ENCODE measurements at regions not wholly inside any gene's neighbourhood (a gene's known extent, or its start where the extent isn't known, plus 50 kb on each side); places are given as distances from the start of the nearest gene placed in this dataset.

DNA sequence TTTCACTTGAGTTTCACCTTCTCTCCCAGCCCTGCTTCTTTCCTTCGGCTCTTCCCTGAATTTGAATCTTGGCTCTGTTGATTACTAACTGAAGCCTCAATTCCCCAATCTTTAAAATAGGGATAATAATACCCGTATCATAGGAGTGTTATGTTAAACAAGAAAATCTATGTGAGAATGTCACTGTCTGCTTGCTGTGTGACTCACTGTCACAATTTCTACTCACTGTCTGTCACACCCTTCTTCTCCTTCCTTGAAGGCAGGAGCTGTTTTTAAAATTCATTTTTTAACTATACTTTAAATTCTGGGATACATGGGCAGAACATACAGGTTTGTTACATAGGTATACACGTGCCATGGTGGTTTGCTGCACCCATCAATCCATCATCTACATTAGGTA, 141.6 kb upstream of the CXCR4 start:
- no peaks in the 10 kb centered on the region for H3K4me1 ChIP-seq (ENCODE audit: control insufficient read depth in 1 of 2, insufficient read depth in 2 of 2, low read length in 2 of 2)
- H3K4me3 ChIP-seq (ENCODE audit: low read depth in 1 of 2, low read length in 2 of 2), result no peak overlapping the region
- H3K36me3 ChIP-seq (ENCODE audit: control insufficient read depth in 1 of 2, insufficient read depth in 2 of 2, low read length in 2 of 2), result no peaks in the 10 kb centered on the region
- no peaks in the 10 kb centered on the region for H3K9me3 ChIP-seq (ENCODE audit: control insufficient read depth in 1 of 2, low read length in 2 of 2)
- no peak overlapping the region for H3K27ac ChIP-seq (ENCODE audit: low read length)
- no peaks in the 10 kb centered on the region for H3K27me3 ChIP-seq (ENCODE audit: low read depth, low read length)

DNA sequence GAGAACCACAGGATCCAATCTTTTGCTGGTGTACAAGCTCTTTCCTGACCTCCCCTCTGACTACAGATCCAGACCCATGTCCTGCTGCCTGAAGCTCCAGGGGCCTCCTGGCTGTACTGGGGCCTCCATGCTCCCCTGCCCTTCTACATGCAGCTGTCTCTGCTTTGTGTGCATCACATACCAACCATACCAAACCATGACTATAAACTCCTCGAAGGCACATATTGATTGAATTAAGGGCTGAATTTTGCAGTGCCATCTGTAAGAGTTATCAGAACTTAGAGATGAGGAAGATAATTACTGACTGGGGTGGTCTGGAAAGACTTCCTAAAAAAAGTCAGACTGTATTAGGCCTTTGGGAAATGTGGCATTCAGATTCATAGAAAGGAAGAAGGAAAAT, 139.9 kb upstream of the CXCR4 start:
- Histone ChIP-seq H3K27me3 (ENCODE audit: low read depth, low read length) (no peaks in the 10 kb centered on the region), H3K27ac (ENCODE audit: low read length) (no peak overlapping the region), H3K9me3 (ENCODE audit: control insufficient read depth in 1 of 2, low read length in 2 of 2) (no peaks in the 10 kb centered on the region), H3K4me3 (ENCODE audit: low read depth in 1 of 2, low read length in 2 of 2) (no peak overlapping the region), H3K4me1 (ENCODE audit: control insufficient read depth in 1 of 2, insufficient read depth in 2 of 2, low read length in 2 of 2) (no peaks in the 10 kb centered on the region), H3K36me3 (ENCODE audit: control insufficient read depth in 1 of 2, insufficient read depth in 2 of 2, low read length in 2 of 2) (no peaks in the 10 kb centered on the region)

DNA sequence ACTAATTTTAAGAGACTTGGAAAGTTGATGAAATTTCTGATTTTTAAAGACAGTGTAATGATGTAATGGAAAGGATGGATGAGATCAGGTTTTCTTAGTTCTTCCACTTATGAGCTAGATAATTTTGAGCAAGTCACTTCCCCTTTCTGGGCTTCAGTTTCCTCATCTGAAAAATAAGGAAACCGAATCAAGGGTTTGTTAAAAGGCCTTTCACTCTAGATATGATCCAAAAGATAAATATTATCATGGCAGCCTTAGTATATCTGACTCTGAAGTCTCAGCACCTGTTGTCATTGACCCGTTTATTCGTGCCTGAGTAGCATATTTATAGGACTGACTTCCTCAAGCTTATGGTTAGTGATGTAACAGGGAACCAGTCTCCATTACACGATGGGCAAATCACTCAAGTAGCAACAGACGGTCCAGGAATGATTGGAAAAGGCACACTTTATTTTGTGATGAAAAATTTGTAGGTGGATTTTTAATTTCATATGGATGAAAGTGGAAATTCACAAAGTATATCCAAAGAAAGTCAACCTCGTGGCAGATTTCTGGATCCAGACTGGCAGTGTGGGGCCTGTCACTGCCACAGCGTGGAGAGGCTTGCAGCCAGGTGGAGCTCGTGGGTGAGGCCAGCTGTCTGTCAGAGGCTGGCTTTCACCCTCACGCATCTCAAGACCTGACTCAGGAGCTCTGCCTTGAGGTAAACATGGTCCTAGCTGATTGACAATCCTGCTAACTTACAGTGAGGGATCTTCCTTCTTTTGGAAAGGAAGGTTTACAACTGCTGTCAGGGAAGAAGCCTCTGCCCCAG, 137.9 kb upstream of the CXCR4 start:
- no peak overlapping the region for H3K4me3 ChIP-seq (ENCODE audit: low read depth in 1 of 2, low read length in 2 of 2)
- no peaks in the 10 kb centered on the region for H3K4me1 ChIP-seq (ENCODE audit: control insufficient read depth in 1 of 2, insufficient read depth in 2 of 2, low read length in 2 of 2)
- H3K27ac ChIP-seq (ENCODE audit: low read length), result no peak overlapping the region
- no peaks in the 10 kb centered on the region for H3K36me3 ChIP-seq (ENCODE audit: control insufficient read depth in 1 of 2, insufficient read depth in 2 of 2, low read length in 2 of 2)
- no peaks in the 10 kb centered on the region for H3K27me3 ChIP-seq (ENCODE audit: low read depth, low read length)
- H3K9me3 ChIP-seq (ENCODE audit: control insufficient read depth in 1 of 2, low read length in 2 of 2), result no peaks in the 10 kb centered on the region

DNA sequence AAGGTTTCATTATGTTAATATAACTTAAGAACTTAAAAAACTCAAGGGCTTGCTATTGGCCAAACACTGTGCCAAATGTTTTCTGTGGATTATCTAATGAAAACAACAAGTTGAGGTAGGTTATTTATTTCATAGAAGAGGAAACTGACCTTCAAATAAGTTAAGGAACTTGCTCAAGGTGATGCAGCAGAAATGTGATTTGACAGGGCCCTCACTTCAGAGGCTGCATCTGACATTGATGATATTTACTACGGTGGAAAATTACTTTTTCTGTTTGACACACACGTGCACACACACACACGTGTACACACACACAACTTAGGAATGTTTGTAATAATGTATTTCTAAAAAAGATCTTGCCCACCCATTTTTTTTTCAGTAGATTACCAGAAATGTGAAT, 137.2 kb upstream of the CXCR4 start:
- H3K9me3 ChIP-seq (ENCODE audit: control insufficient read depth in 1 of 2, low read length in 2 of 2), result no peaks in the 10 kb centered on the region
- H3K27me3 ChIP-seq (ENCODE audit: low read depth, low read length), result no peaks in the 10 kb centered on the region
- no peak overlapping the region for H3K4me3 ChIP-seq (ENCODE audit: low read depth in 1 of 2, low read length in 2 of 2)
- H3K4me1 ChIP-seq (ENCODE audit: control insufficient read depth in 1 of 2, insufficient read depth in 2 of 2, low read length in 2 of 2), result no peaks in the 10 kb centered on the region
- H3K27ac ChIP-seq (ENCODE audit: low read length), result no peak overlapping the region
- H3K36me3 ChIP-seq (ENCODE audit: control insufficient read depth in 1 of 2, insufficient read depth in 2 of 2, low read length in 2 of 2), result no peaks in the 10 kb centered on the region

DNA sequence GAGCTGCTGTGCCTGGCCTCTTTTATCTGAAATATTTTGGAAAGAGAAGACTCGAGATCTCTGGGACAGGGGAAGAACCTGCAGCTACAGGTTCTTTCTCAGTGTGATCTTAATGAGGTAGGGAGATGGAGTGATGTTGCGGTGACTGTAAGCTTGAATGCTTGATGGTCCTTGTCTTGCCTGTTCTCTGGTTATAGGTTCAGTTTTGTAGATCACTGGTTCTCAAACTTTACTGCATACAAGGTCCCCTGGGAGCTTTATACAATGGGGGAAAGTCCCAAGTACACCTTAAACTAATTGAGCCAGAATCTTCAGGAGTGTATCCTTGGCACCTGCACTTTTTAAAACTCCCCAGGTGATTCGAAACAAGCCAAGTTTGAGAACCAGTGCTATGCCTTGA, 136.7 kb upstream of the CXCR4 start:
- H3K36me3 ChIP-seq (ENCODE audit: control insufficient read depth in 1 of 2, insufficient read depth in 2 of 2, low read length in 2 of 2), result no peaks in the 10 kb centered on the region
- no peak overlapping the region for H3K4me3 ChIP-seq (ENCODE audit: low read depth in 1 of 2, low read length in 2 of 2)
- no peaks in the 10 kb centered on the region for H3K27me3 ChIP-seq (ENCODE audit: low read depth, low read length)
- no peak overlapping the region for H3K27ac ChIP-seq (ENCODE audit: low read length)
- no peaks in the 10 kb centered on the region for H3K9me3 ChIP-seq (ENCODE audit: control insufficient read depth in 1 of 2, low read length in 2 of 2)
- H3K4me1 ChIP-seq (ENCODE audit: control insufficient read depth in 1 of 2, insufficient read depth in 2 of 2, low read length in 2 of 2), result no peaks in the 10 kb centered on the region

DNA sequence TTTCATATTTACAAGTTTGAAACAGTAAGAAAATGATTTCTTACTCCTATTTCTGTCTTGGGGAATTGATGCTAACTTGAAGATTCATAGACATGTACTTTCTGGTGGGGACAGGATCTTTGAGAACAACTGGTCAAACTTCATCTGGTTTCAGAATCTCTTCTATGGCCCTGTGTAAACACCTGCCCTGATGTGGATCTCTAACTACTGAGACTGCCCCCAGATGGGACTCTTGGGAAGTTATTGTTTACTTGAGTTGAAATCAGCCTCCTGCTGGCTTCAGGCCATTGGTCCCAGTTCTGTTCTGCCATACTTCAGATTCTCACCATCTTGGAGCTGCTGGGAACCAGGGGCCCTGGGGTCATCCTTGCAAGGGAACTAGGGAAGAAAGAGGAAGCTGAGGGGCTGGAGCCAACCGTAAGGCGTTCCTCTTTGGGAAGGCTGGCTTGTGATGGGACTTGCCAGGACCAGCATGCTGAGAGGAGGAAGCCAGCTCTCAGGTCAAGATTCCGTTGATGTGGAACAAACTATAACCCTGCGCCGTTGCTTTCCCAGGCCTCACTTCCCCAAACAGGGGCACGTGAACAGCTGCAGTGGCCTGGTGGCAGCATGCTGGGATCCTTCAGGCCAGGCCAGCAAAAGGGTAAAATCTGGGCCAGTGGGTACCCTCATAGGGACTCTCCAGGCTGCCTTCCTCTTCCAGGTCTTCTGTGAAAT, 135.5 kb upstream of the CXCR4 start:
- Histone ChIP-seq H3K36me3 (ENCODE audit: control insufficient read depth in 1 of 2, insufficient read depth in 2 of 2, low read length in 2 of 2) (no peaks in the 10 kb centered on the region), H3K9me3 (ENCODE audit: control insufficient read depth in 1 of 2, low read length in 2 of 2) (no peaks in the 10 kb centered on the region), H3K4me3 (ENCODE audit: low read depth in 1 of 2, low read length in 2 of 2) (no peak overlapping the region), H3K27me3 (ENCODE audit: low read depth, low read length) (no peaks in the 10 kb centered on the region), H3K27ac (ENCODE audit: low read length) (no peak overlapping the region), H3K4me1 (ENCODE audit: control insufficient read depth in 1 of 2, insufficient read depth in 2 of 2, low read length in 2 of 2) (no peaks in the 10 kb centered on the region)

DNA sequence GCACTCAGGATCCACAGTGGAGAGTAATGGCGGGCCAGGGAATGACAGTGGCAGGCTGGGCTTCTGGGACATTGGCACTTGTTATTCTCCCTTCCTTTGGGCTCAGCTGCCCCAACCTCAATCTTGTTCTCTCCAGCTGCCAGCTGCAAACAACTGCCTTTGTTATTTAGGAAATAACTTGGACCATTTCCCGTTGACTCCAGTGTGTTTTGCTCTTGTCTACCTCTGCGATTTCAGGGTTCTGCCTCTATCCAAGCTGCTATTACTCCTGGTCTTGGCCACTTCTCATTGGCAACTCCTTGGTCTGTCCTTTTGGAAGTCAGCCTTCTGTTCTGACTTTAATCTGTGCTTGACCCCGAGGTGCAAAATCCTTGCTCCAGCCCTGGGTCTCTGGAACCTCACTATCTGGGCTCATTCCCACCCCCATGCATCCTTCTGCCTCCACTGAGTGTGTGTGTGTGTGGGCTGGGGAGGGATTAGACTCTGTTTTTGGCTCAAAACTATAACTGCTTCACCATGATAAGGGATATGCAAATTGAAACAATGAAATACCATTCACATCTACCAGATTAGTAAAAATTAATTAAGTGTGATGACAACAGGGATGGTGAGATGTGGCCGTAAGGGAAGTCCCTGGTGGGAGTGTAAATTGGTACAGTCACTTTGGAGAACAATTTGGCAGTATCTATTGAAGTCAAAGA, 134.1 kb upstream of the CXCR4 start:
- H3K4me3 ChIP-seq (ENCODE audit: low read depth in 1 of 2, low read length in 2 of 2), result no peak overlapping the region
- H3K4me1 ChIP-seq (ENCODE audit: control insufficient read depth in 1 of 2, insufficient read depth in 2 of 2, low read length in 2 of 2), result no peaks in the 10 kb centered on the region
- no peaks in the 10 kb centered on the region for H3K9me3 ChIP-seq (ENCODE audit: control insufficient read depth in 1 of 2, low read length in 2 of 2)
- H3K27me3 ChIP-seq (ENCODE audit: low read depth, low read length), result no peaks in the 10 kb centered on the region
- H3K36me3 ChIP-seq (ENCODE audit: control insufficient read depth in 1 of 2, insufficient read depth in 2 of 2, low read length in 2 of 2), result no peaks in the 10 kb centered on the region
- H3K27ac ChIP-seq (ENCODE audit: low read length), result no peak overlapping the region

DNA sequence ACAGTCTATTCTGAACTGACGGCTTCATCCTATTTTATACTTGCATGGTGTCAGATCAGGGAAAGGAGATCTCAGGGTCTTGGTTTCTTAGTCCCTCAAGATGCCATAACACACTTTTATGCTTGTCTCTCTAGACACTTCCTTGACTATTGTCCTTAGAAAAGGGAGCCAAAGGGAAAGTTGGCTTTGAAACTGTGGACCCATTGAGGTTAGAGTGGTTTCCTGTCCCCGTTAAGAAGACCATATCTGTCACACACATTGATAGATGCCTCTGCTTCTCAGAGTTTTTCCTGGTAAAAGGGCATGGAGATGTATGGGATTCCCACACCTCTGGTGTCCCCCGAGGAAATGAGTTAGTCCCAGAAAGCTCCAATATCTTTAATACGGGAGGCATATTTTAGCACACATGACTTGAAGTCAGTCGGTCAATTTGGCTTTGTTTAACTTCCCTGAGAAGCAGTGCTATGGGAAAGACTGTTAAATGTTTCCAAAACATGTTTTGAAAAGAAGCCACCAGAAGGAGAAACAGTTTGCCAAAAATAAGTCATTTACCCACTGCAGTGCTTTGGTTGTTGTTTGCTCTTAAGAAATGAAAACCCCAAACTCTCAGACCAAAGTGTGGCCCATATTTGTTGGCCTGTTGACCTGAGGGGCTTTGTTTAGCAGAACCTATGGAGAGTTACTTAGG, 133.4 kb upstream of the CXCR4 start:
- Histone ChIP-seq H3K36me3 (ENCODE audit: control insufficient read depth in 1 of 2, insufficient read depth in 2 of 2, low read length in 2 of 2) (no peaks in the 10 kb centered on the region), H3K4me3 (ENCODE audit: low read depth in 1 of 2, low read length in 2 of 2) (no peak overlapping the region), H3K9me3 (ENCODE audit: control insufficient read depth in 1 of 2, low read length in 2 of 2) (no peaks in the 10 kb centered on the region), H3K27me3 (ENCODE audit: low read depth, low read length) (no peaks in the 10 kb centered on the region), H3K27ac (ENCODE audit: low read length) (no peak overlapping the region), H3K4me1 (ENCODE audit: control insufficient read depth in 1 of 2, insufficient read depth in 2 of 2, low read length in 2 of 2) (no peaks in the 10 kb centered on the region)

DNA sequence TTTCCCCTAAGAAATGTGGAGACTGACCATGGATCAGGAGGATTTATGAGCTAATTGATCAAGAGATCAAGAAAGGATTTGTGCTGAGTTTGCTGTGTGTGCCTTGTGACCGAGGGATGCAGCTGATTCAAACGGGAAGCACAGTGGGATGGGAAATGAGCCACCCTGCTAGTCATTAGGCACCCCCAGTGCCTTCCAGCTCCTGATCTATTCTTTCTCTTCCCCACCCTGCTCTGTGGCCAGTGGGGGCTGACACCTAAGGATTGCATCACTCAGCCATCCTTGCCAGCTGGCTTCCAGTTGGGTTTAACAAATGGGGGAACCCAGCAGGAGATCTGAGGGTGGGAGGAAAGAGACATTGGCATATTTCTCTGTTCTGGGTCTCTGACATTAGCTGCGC, 132.2 kb upstream of the CXCR4 start:
- Histone ChIP-seq H3K9me3 (ENCODE audit: control insufficient read depth in 1 of 2, low read length in 2 of 2) (no peaks in the 10 kb centered on the region), H3K27ac (ENCODE audit: low read length) (no peak overlapping the region), H3K36me3 (ENCODE audit: control insufficient read depth in 1 of 2, insufficient read depth in 2 of 2, low read length in 2 of 2) (no peaks in the 10 kb centered on the region), H3K4me1 (ENCODE audit: control insufficient read depth in 1 of 2, insufficient read depth in 2 of 2, low read length in 2 of 2) (no peaks in the 10 kb centered on the region), H3K27me3 (ENCODE audit: low read depth, low read length) (no peaks in the 10 kb centered on the region), H3K4me3 (ENCODE audit: low read depth in 1 of 2, low read length in 2 of 2) (no peak overlapping the region)

DNA sequence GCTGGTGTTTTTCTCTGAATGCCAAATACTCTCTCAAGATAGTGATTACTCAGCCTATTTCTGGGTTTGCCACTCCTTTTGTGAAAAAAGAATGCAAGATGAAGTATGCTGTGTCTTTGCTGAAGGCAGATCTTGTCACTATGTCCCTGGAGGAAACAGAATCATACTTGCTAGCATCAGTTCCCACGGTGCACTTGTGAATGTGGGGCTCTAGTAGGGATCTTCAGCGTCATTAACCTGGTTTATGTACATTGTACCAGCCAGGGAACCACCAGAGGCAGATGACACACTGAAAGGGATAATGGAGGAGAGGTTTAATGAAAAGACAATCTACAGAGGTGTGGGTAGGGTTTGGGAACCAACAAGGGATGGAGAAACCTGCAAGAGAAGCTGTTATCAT, 131.0 kb upstream of the CXCR4 start:
- Histone ChIP-seq H3K27ac (ENCODE audit: low read length) (no peak overlapping the region), H3K27me3 (ENCODE audit: low read depth, low read length) (no peaks in the 10 kb centered on the region), H3K9me3 (ENCODE audit: control insufficient read depth in 1 of 2, low read length in 2 of 2) (no peaks in the 10 kb centered on the region), H3K4me1 (ENCODE audit: control insufficient read depth in 1 of 2, insufficient read depth in 2 of 2, low read length in 2 of 2) (no peaks in the 10 kb centered on the region), H3K36me3 (ENCODE audit: control insufficient read depth in 1 of 2, insufficient read depth in 2 of 2, low read length in 2 of 2) (no peaks in the 10 kb centered on the region), H3K4me3 (ENCODE audit: low read depth in 1 of 2, low read length in 2 of 2) (no peak overlapping the region)

DNA sequence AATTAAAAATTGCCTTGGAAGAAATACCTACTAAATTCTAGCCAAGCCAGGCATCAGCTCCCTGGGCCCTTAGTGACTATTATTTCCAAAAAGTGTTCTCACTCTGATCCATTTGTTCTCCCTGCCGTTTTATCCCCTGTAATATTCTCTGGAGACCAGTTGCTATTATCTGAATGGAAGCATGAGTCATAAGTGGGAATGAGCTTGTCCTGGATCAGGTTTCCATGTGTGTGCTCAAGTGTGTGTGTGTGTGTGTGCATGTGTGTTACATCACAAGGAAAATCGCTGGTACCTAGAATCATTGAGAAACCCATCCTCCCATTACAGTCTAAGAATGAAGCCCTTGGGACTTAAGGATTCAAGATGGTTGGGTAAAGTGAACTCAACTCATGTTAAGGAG, 130.3 kb upstream of the CXCR4 start:
- Histone ChIP-seq H3K27ac (ENCODE audit: low read length) (no peak overlapping the region), H3K27me3 (ENCODE audit: low read depth, low read length) (no peaks in the 10 kb centered on the region), H3K4me3 (ENCODE audit: low read depth in 1 of 2, low read length in 2 of 2) (no peak overlapping the region), H3K36me3 (ENCODE audit: control insufficient read depth in 1 of 2, insufficient read depth in 2 of 2, low read length in 2 of 2) (no peaks in the 10 kb centered on the region), H3K9me3 (ENCODE audit: control insufficient read depth in 1 of 2, low read length in 2 of 2) (no peaks in the 10 kb centered on the region), H3K4me1 (ENCODE audit: control insufficient read depth in 1 of 2, insufficient read depth in 2 of 2, low read length in 2 of 2) (no peaks in the 10 kb centered on the region)
